WERI-Rb-1 (cell line): ENCODE measurements at regions not wholly inside any gene's neighbourhood (a gene's known extent, or its start where the extent isn't known, plus 50 kb on each side); places are given as distances from the start of the nearest gene placed in this dataset.
A peak's percentile ranks its signal among the peaks of the same experiment; 100 is the strongest.
"Not testable (repeated sequence)": the region's sequence is repeated elsewhere in the genome, so short reads cannot be mapped to it uniquely, and the experiment has no call there.

ENCODE experiments used
- DNase-seq: peaks from one replicate; pipeline ENCODE4 v3.0.0-alpha.2; 2020
- H3K27ac ChIP-seq: fragments of 250-450 bp; sonication (Bioruptor Pico); 2 replicates; pipeline ENCODE4 v1.5.1; 2020; ENCODE audit warnings: mild to moderate bottlenecking, moderate library complexity
- H3K27me3 ChIP-seq: fragments of 250-450 bp; sonication (Bioruptor Pico); 2 replicates; pipeline ENCODE4 v1.5.1; 2021; ENCODE audit warnings: mild to moderate bottlenecking, low read depth, moderate library complexity; ENCODE audit not compliant: insufficient read depth, severe bottlenecking
- H3K36me3 ChIP-seq: fragments of 250-450 bp; sonication (Bioruptor Pico); 2 replicates; pipeline ENCODE4 v1.5.1; 2020; ENCODE audit warnings: mild to moderate bottlenecking, moderate library complexity
- H3K4me3 ChIP-seq: 2 replicates; pipeline ENCODE4 v1.5.1; 2011; ENCODE audit warnings: low read depth, mild to moderate bottlenecking, control low read depth, low read length
- H3K9me3 ChIP-seq: fragments of 250-450 bp; sonication (Bioruptor Pico); 2 replicates; pipeline ENCODE4 v1.5.1; 2021; ENCODE audit warnings: mild to moderate bottlenecking, moderate library complexity; ENCODE audit not compliant: severe bottlenecking
- TF ChIP-seq, protein P1 (sequence below): IDR thresholded peaks from 2 replicates; pipeline ENCODE4 v1.5.1; 2011; ENCODE audit warnings: low read depth, mild to moderate bottlenecking, control low read depth, inconsistent platforms, low read length

DNA sequence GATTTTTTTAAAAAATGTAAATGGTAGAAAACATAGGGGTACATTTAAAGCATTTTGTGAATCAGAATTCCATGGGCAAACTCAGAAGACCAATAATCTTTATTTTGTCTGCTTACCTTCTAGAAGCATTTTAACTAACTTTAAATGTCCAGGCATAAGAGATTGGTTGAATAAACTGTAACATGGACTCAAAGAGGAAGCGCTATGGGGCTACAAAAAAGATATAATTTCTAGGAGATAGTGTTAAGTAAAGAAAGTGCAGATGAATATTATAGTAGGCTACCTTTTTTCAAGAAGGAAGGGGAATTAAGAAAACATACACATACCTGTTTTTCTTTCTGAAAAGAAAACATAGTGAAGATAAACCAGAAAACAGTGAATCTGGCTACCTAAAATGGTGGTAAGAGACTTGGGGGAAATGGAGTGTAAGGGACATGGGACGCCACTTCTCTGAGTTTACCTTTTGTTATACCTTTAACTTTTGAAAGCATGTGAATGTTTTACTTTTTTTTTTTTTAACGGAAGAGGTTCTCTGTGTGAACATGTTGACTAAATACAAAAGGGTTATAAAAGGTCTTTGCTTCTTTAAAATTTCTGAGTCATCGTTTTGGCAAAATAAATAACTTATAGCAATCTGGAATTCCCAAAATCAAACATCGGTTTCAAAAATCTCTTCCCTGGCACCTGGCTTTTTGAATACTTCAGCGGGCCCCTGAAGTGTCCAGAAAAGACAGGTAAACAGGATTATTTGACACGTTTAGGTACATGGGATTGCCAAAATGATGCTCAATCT, 133.4 kb downstream of the OR2B2 start:
- no peaks in the 10 kb centered on the region for H3K36me3 ChIP-seq
- DNase-seq: no peak
- TF ChIP-seq, protein P1, sequence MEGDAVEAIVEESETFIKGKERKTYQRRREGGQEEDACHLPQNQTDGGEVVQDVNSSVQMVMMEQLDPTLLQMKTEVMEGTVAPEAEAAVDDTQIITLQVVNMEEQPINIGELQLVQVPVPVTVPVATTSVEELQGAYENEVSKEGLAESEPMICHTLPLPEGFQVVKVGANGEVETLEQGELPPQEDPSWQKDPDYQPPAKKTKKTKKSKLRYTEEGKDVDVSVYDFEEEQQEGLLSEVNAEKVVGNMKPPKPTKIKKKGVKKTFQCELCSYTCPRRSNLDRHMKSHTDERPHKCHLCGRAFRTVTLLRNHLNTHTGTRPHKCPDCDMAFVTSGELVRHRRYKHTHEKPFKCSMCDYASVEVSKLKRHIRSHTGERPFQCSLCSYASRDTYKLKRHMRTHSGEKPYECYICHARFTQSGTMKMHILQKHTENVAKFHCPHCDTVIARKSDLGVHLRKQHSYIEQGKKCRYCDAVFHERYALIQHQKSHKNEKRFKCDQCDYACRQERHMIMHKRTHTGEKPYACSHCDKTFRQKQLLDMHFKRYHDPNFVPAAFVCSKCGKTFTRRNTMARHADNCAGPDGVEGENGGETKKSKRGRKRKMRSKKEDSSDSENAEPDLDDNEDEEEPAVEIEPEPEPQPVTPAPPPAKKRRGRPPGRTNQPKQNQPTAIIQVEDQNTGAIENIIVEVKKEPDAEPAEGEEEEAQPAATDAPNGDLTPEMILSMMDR: no peak
- no peak overlapping the region for H3K27ac ChIP-seq
- H3K4me3 ChIP-seq: no peak overlapping the region
- no peaks in the 10 kb centered on the region for H3K27me3 ChIP-seq
- H3K9me3 ChIP-seq: no peaks in the 10 kb centered on the region

DNA sequence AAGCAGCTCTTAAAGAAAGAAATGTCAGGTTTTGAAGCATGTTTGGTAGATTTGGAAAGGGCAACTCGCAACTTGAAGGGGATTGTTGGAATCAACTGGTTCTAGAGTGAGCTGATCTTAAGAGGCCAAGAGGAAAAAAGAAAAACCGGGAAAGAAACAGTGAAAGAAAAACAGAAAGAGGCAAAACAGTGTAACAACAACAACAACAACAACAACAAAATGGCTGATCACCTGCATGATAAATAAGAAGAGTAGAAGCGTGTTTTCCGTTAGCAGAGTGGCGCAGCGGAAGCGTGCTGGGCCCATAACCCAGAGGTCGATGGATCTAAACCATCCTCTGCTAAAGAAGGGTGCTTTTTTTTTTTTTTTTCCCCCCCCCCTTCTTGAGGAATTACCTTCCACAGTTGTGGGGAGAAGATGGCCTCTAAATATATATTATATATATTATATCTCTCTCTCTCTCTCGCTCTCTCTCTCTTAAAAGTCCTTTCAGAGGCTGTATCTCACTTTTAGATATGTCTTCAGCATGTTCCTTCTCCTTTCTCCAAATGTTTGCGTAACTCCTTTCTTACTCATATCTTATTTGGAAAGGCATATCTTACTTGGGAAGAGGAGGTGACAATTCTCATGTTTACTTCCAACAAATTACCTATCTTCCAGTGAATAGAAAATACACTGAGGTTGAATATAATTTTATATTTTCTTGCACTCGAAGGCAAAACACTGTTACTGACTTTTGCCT, 134.4 kb downstream of the OR2B2 start:
- TF ChIP-seq, protein P1: no peak
- Histone ChIP-seq H3K36me3 (no peaks in the 10 kb centered on the region), H3K4me3 (no peak overlapping the region), H3K9me3 (no peaks in the 10 kb centered on the region), H3K27ac (no peak overlapping the region), H3K27me3 (no peaks in the 10 kb centered on the region)
- no peak for DNase-seq

DNA sequence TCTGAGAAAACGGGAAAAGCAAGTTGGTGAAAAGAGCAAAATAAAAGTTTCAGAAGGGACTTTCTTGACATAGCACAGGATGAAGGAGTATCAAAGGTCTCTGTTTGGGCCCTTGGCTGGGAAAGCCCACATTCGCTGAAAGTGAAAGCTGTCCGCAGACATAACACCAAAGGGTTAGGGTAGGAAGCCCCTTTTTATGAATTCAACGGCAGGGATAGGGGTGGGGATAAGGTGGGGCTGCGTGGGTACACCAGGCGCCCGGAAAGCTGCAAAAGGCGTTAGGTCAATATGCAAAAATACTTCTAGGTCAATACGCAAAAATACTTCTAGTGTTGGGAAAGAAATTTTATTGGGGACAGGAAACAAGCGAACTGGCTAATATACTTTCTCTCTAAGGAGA, 135.1 kb downstream of the OR2B2 start:
- no peaks in the 10 kb centered on the region for H3K36me3 ChIP-seq
- no peak overlapping the region for H3K4me3 ChIP-seq
- H3K27ac ChIP-seq: no peak overlapping the region
- no peaks in the 10 kb centered on the region for H3K27me3 ChIP-seq
- no peaks in the 10 kb centered on the region for H3K9me3 ChIP-seq
- DNase-seq: no peak
- TF ChIP-seq, protein P1: no peak

DNA sequence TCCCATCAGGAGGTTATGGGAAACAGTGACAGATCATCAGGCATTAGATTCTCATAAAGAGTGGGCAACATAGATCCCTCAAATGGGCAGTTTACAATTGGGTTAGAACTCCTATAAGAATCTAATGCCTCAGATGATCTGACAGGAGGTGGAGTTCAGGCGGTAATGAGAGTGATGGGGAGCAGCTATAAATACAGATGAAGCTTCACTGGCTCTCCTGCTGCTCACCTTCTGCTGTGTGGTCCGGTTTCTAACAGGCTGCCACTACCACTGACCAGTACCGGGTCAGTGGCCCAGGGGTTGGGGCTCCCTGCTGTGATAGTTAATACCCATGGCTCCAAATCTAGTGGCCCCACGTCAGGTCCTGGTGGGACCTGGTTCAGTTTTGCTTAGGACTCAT, 135.7 kb downstream of the OR2B2 start:
- no peak overlapping the region for H3K27ac ChIP-seq
- H3K27me3 ChIP-seq: no peaks in the 10 kb centered on the region
- no peaks in the 10 kb centered on the region for H3K36me3 ChIP-seq
- DNase-seq: no peak
- TF ChIP-seq, protein P1: no peak
- no peak overlapping the region for H3K4me3 ChIP-seq
- no peaks in the 10 kb centered on the region for H3K9me3 ChIP-seq

DNA sequence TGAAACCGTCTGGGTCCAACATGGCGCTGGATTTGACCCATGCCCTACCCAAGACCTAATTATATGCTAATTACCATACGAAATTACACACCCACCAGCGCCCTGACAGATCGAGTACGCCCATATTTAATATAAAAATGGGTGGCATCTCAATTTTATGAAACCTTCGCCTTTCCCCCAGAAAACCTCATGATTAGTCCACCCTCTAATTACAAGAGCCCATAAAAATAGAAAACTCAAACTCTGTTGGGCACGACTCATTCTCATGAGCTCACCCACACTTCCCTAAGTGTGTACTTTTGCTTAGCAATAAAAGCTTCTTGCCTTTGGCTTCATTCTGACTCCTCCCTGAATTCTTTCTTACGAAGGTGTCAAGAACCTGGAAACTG, 136.4 kb downstream of the OR2B2 start:
- Histone ChIP-seq H3K36me3 (no peaks in the 10 kb centered on the region), H3K27ac (no peak overlapping the region), H3K4me3 (no peak overlapping the region), H3K27me3 (no peaks in the 10 kb centered on the region), H3K9me3 (no peaks in the 10 kb centered on the region)
- DNase-seq: no peak
- TF ChIP-seq, protein P1: no peak

DNA sequence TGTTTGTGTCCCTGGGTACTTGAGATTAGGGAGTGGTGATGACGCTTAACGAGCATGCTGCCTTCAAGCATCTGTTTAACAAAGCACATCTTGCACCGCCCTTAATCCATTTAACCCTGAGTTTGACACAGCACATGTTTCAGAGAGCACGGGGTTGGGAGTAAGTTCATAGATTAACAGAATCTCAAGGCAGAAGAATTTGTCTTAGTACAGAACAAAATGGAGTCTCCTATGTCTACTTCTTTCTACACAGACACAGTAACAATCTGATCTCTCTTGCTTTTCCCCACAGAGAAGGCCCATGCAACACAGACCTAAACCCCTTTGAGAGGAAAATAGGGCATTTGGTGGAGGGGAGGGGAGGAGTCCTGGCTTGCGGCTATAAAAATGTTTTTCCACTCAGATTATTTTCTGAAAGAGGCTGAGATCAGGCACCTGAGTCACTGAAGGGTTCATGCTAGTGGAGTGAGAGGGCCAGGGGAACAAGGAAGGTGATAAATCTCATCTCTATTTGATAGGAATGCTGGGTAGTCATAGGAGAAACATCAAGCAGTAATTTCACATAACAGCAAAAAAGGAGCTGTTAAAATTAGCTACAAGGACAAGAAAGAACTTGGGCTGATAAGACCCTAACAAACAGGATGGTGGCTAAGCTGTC, 136.9 kb downstream of the OR2B2 start:
- H3K4me3 ChIP-seq, H3K36me3 ChIP-seq, H3K9me3 ChIP-seq, H3K27me3 ChIP-seq, DNase-seq: not testable (repeated sequence)
- H3K27ac ChIP-seq: peak overlapping the region; percentile 18

DNA sequence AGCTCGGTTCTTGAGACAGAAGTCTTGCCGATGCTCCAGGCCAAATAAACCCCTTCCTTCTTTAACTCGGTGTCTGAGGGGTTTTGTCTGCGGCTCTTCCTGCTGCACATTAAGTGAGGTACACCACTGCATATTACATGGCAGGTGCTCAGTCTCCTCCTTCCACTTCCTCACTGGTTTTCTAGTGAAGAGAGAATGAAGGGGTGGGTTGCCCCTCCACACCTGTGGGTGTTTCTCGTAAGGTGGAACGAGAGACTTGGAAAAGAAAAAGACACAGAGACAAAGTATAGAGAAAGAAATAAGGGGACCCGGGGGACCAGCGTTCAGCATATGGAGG, 138.0 kb downstream of the OR2B2 start:
- not testable (repeated sequence) for H3K36me3 ChIP-seq, H3K9me3 ChIP-seq, DNase-seq, H3K4me3 ChIP-seq, H3K27me3 ChIP-seq
- peak overlapping the region; percentile 90; the same call in 1 of the 2 replicates for H3K27ac ChIP-seq

DNA sequence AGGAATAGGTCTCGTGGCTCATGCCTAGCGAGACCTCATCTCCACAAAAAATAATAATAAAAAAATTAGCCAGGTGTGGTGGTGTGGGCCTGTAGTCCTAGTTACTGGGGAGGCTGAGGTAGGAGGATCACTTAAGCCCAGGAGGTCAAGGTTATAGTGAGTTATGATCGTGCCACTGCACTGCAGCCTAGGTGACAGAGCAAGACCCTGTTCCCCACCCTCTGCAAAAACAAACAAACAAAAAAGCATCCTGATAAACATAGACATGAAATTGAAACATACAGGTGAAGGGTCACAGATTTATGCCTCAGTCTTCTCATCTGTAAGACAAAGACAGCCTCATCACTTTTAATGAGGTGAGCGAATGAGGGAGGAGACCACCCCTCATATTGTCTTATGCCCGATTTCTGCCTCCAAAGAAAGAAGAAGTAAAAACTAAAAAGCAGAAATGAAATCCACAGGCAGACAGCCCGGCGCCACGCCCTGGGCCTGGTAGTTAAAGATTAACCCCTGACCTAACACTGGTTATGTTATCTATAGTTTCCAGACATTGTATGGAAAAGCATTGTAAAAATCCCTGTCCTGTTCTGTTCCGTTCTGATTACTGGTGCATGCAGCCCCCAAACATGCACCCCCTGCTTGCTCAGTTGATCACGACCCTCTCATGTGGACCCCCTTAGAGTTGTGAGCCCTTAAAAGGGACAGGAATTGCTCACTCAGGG, 138.5 kb downstream of the OR2B2 start:
- Histone ChIP-seq H3K4me3 (peak overlapping the region; percentile 31; the same call in 1 of the 2 replicates), H3K27ac (peak overlapping the region; percentile 90)
- not testable (repeated sequence) for H3K9me3 ChIP-seq, H3K36me3 ChIP-seq, H3K27me3 ChIP-seq, DNase-seq
